Psoas muscle (tissue), 7 donors: ENCODE measurements at regions not wholly inside any gene's neighbourhood (a gene's known extent, or its start where the extent isn't known, plus 50 kb on each side); places are given as distances from the start of the nearest gene placed in this dataset.
"Not testable (repeated sequence)": the region's sequence is repeated elsewhere in the genome, so short reads cannot be mapped to it uniquely, and the experiment has no call there.

Source experiments
- ATAC-seq, 4 donors: fragments of 200-7000 bp; cut with Tn5 transposase; one replicate each; pipeline ENCODE4 v1.9.1; 2020; ENCODE audit warnings: moderate library complexity in 3 of 4, mild to moderate bottlenecking in 2 of 4
- DNase-seq, 2 donors: peaks; one replicate each; pipeline ENCODE4 v3.0.0-alpha.2; 2020
- H3K27ac ChIP-seq: fragments of 200-600 bp; one replicate; pipeline ENCODE4 v1.8.0; 2022
- H3K27me3 ChIP-seq, 3 donors: fragments of 200-600 bp in 1 of 3; one replicate each; pipeline versions ENCODE4 v1.6.1 to v1.8.0; 2013 to 2022; ENCODE audit warnings: low read length in 2 of 3, mild to moderate bottlenecking in 2 of 3, moderate library complexity in 1 of 3; ENCODE audit not compliant: insufficient read depth in 3 of 3
- H3K36me3 ChIP-seq, 2 donors: fragments of 200-600 bp in 1 of 2; one replicate each; pipeline versions ENCODE4 v1.6.1 to v1.8.0; 2013 to 2022; ENCODE audit warnings: low read depth in 1 of 2, mild to moderate bottlenecking in 1 of 2, moderate library complexity in 1 of 2; ENCODE audit not compliant: insufficient read depth in 1 of 2
- H3K4me1 ChIP-seq: fragments of 200-600 bp; one replicate; pipeline ENCODE4 v1.8.0; 2022
- H3K4me3 ChIP-seq: fragments of 200-600 bp; one replicate; pipeline ENCODE4 v1.8.0; 2022; ENCODE audit warnings: mild to moderate bottlenecking
- H3K9me3 ChIP-seq: fragments of 200-600 bp; one replicate; pipeline ENCODE4 v1.8.0; 2022
- WGBS, 3 donors: extraction: QIAGEN DNeasy Blood & Tissue Kit; methylation state at CpG; one replicate each; pipeline versions ENCODE4 v1.1.6 to v1.1.7; 2013; 5-methylcytosine and 5-hydroxymethylcytosine counted together
- intact Hi-C, 2 donors: fragments of 100-400 bp; cut with DNase I; formaldehyde crosslinking; loops; one replicate each; pipeline versions ENCODE4 v1.11.0 to v1.14.2; 2022
- TF ChIP-seq, protein P1 (sequence below): fragments of 200-600 bp; IDR thresholded peaks from one replicate; pipeline ENCODE4 v1.8.0; 2022; ENCODE audit warnings: antibody characterized with exemption
- donor health status: healthy with polysubstance abuse.
- donor health status: DM: no; HTN: no; CAD: no; lungs with moderate emphysema.
- donor health status: Bipolar disorder and iron deficiency.
- donor health status: healthy.
- donor health status: DM: yes; HTN: yes; CAD: no.
- donor health status: DM: no; HTN: no; CAD: no.
- donor health status: DM: yes; HTN: yes; CAD: no.

DNA sequence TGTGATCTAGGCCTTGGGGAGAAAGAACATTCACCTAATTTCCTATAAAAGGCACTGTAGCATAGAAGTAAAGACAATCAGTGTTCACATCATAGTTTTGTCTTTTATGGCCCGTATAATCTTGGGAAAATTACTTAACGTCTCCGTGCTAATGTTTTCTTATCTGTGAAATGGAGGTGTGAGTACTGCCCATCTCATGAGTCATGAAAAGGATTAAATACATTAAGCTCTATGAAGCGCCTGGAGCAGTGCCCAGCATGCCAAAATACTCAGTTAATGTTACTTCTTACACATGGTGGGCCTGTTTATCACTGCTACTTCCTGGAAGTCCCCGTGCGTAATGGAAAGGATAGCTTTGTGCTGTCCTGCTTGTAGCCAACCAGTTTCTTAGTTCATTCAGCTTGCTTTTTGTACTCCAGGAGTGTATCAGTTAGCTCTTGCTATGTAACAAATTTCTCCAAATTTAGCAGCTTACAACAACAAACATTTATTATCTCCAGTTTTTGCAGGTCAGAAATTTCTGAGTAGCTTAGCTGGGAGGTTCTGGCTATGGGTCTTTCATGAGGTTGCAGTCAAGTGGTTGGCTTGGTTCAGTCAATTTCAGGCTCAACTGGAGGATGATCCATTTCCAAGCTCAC lies 103.6 kb upstream of the BMP2 start:
- TF ChIP-seq, protein P1, sequence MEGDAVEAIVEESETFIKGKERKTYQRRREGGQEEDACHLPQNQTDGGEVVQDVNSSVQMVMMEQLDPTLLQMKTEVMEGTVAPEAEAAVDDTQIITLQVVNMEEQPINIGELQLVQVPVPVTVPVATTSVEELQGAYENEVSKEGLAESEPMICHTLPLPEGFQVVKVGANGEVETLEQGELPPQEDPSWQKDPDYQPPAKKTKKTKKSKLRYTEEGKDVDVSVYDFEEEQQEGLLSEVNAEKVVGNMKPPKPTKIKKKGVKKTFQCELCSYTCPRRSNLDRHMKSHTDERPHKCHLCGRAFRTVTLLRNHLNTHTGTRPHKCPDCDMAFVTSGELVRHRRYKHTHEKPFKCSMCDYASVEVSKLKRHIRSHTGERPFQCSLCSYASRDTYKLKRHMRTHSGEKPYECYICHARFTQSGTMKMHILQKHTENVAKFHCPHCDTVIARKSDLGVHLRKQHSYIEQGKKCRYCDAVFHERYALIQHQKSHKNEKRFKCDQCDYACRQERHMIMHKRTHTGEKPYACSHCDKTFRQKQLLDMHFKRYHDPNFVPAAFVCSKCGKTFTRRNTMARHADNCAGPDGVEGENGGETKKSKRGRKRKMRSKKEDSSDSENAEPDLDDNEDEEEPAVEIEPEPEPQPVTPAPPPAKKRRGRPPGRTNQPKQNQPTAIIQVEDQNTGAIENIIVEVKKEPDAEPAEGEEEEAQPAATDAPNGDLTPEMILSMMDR = no peak
- Histone ChIP-seq H3K4me1 (no peaks in the 10 kb centered on the region), H3K27me3 (no peaks in the 10 kb centered on the region), H3K36me3 (no peaks in the 10 kb centered on the region), H3K27ac (no peak overlapping the region), H3K4me3 (no peak overlapping the region), H3K9me3 (no peaks in the 10 kb centered on the region)
- WGBS, 3 donors = 48 to 55% (median 55%) methylated on average over 6 of the region's 6 CpGs
- ATAC-seq (no peak), DNase-seq (no peak)
- intact Hi-C loops = no loop called here

DNA sequence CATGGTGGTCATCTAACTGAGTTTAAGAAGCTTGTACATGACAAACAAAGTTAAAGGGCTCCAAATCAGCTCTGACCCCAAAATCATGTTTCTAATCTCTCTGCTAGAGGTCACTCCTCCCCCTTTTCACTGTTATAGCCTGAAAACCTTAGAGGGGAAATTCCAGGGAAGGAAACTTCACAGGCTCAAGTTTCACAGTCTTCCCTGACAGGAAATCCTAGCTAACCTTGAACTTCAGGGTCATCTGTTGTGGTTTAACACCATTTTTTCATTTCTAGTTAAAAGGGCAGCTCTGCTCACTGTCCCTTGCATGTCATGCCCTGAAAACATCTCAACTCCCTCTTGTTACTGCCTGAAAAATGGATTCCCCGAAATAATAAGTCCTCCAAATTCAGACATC lies 104.4 kb upstream of the BMP2 start:
- 51 to 61% (median 54%) methylated on average over 1 of the region's 1 CpG for WGBS, 3 donors
- H3K9me3 ChIP-seq = no peaks in the 10 kb centered on the region
- no peaks in the 10 kb centered on the region for H3K36me3 ChIP-seq
- no peak overlapping the region for H3K27ac ChIP-seq
- H3K4me1 ChIP-seq = no peaks in the 10 kb centered on the region
- intact Hi-C loops = no loop called here
- TF ChIP-seq, protein P1 = no peak
- H3K4me3 ChIP-seq = no peak overlapping the region
- no peaks in the 10 kb centered on the region for H3K27me3 ChIP-seq
- no peak for DNase-seq
- ATAC-seq = no peak

DNA sequence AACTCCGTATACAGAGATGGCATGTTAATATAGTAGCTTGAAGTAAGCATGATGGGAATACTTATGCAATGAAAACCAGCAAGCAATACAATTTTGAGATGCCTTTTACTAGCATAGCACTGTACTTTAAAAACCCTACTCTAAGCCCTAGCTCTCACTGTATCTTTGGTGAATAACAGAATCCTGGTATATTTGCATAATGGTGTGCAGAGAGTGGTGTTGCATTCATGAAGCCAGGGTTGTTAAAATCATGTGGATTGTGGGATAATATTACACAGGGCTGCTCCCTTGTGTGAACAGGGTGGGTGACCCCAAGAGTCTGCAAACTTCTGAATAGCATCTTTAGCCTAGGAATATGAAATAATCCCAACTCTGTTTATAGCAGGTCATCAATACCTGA lies 105.2 kb upstream of the BMP2 start:
- Histone ChIP-seq H3K4me3 (no peak overlapping the region), H3K27ac (no peak overlapping the region), H3K36me3 (no peaks in the 10 kb centered on the region), H3K4me1 (no peaks in the 10 kb centered on the region), H3K9me3 (no peaks in the 10 kb centered on the region), H3K27me3 (no peaks in the 10 kb centered on the region)
- DNase-seq (no peak), ATAC-seq (no peak)
- TF ChIP-seq, protein P1 = no peak
- intact Hi-C loops = no loop called here
- WGBS, 3 donors = 79 to 82% (median 81%) methylated on average over 1 of the region's 1 CpG

DNA sequence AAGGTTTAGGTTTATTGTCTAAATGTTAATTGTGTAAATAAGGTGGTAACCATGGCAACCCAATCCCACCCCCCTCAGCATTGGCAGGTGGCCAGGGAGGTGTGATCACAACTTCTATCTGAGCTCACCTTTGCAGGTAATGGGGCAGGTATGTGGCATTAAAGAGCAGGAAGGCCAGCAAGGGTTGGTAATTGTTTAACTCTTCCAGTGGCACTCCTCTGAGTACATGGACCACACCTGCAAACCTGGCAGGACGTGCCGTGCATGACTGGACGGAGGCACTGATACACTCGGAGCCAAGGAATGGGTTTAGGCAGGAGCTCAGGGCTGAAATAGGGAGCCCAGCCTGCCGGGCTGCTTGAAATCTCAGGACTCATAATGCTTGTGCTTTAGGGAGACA lies 107.0 kb upstream of the BMP2 start:
- Histone ChIP-seq H3K27ac (no peak overlapping the region), H3K9me3 (no peaks in the 10 kb centered on the region), H3K4me3 (no peak overlapping the region), H3K4me1 (no peaks in the 10 kb centered on the region), H3K36me3 (no peaks in the 10 kb centered on the region), H3K27me3 (no peaks in the 10 kb centered on the region)
- TF ChIP-seq, protein P1 = no peak
- intact Hi-C loops = no loop called here
- no peak for ATAC-seq
- 84 to 91% (median 90%) methylated on average over 5 of the region's 5 CpGs for WGBS, 3 donors
- DNase-seq = no peak

DNA sequence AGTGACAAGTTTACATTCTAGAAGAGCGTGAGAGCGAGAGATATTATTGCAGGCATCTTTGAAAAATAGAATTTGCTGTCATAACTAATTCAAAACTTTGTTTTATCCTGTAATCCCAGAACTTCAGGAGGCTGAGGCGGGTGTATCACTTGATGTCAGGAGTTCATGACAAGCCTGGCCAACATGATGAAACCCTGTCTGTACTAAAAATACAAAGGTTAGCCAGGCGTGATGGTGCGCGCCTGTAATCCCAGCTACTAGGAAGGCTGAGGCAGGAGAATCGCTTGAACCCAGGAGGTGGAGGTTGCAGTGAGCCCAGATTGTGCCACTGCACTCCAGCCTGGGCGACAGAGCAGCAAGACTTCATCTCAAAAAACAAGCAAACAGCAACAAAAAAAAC lies 108.6 kb upstream of the BMP2 start:
- H3K27me3 ChIP-seq, H3K4me3 ChIP-seq, H3K36me3 ChIP-seq, ATAC-seq, intact Hi-C loops, H3K4me1 ChIP-seq, H3K27ac ChIP-seq, DNase-seq, H3K9me3 ChIP-seq: not testable (repeated sequence)
- 92 to 93% (median 92%) methylated on average over 8 of the region's 8 CpGs for WGBS, 3 donors
